Esophagus muscularis mucosa (tissue), 4 donors: ENCODE measurements at regions not wholly inside any gene's neighbourhood (a gene's known extent, or its start where the extent isn't known, plus 50 kb on each side); places are given as distances from the start of the nearest gene placed in this dataset.

Experiments used
- EP300 ChIP-seq: sonication (generic); formaldehyde crosslinking; IDR thresholded peaks from one replicate; pipeline ENCODE4 v1.6.1; 2017; ENCODE audit warnings: antibody characterized with exemption
- POLR2A ChIP-seq: fragments of 450-650 bp; IDR thresholded peaks from one replicate; pipeline ENCODE4 v1.6.1; 2017; ENCODE audit warnings: antibody characterized with exemption, moderate library complexity, mild to moderate bottlenecking, low read depth
- POLR2AphosphoS5 ChIP-seq, 2 donors: sonication (generic); formaldehyde crosslinking; IDR thresholded peaks; one replicate each; pipeline ENCODE4 v1.6.1; 2017; ENCODE audit warnings: antibody characterized with exemption in 2 of 2
- TF ChIP-seq, protein P1 (sequence below), 3 experiments: fragments of 200-600 bp in 2 of 3; fragments of 450-650 bp in 1 of 3; sonication (generic) in 2 of 3; IDR thresholded peaks; one replicate each; pipeline ENCODE4 v1.5.1; 2017 to 2019; ENCODE audit warnings: antibody characterized with exemption in 3 of 3, mild to moderate bottlenecking in 2 of 3, moderate library complexity in 1 of 3

DNA sequence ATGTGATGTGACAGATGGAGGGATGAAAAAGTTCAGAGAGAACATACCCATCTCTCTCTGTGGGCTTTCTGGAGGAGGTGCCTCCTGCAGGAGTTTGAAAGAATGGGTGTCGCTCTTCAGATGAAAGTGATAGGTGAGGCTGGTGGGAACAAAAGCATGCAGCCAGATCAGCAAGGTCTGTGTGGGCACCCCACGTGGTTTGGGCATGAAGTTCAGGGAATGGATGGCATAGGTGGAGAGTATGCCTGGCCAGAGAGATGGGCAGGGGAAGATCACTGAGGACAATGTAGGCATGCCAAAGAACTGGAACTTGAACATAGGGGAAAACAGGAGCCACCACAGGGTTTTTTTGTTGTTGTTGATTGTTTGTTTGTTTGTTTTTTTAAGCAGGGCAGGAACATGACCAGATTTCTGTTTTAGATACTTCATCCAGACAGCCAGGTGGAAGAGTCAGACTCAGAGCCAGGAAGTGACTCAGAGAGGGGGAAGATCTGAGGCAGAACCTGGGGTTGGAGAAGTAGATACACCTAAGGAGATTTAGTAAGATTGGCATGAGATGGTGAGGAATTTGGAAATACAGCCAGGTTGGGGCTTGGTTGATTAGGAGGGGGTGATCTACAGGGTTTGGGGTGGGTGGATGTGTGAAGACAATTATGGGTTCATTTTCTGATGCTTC is 64.8 kb upstream of the CLSTN2 start:
- TF ChIP-seq, protein P1, sequence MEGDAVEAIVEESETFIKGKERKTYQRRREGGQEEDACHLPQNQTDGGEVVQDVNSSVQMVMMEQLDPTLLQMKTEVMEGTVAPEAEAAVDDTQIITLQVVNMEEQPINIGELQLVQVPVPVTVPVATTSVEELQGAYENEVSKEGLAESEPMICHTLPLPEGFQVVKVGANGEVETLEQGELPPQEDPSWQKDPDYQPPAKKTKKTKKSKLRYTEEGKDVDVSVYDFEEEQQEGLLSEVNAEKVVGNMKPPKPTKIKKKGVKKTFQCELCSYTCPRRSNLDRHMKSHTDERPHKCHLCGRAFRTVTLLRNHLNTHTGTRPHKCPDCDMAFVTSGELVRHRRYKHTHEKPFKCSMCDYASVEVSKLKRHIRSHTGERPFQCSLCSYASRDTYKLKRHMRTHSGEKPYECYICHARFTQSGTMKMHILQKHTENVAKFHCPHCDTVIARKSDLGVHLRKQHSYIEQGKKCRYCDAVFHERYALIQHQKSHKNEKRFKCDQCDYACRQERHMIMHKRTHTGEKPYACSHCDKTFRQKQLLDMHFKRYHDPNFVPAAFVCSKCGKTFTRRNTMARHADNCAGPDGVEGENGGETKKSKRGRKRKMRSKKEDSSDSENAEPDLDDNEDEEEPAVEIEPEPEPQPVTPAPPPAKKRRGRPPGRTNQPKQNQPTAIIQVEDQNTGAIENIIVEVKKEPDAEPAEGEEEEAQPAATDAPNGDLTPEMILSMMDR (IDR thresholded peaks at IDR 0.05), result no peak
- TF ChIP-seq EP300, result no peak
- TF ChIP-seq POLR2A, result no peak
- no peak for TF ChIP-seq POLR2AphosphoS5 (IDR thresholded peaks at IDR 0.05)
